SK-N-SH (cell line): ENCODE measurements at regions not wholly inside any gene's neighbourhood (a gene's known extent, or its start where the extent isn't known, plus 50 kb on each side); places are given as distances from the start of the nearest gene placed in this dataset.

ENCODE experiments used
- CHD2 ChIP-seq: fragments of 150-350 bp; IDR thresholded peaks from 2 replicates; pipeline ENCODE4 v1.6.1; 2018; ENCODE audit warnings: low read length; ENCODE audit not compliant: partially characterized antibody
- JUND ChIP-seq: IDR thresholded peaks from 2 replicates; pipeline ENCODE4 v1.4.0; 2012
- MXI1 ChIP-seq: IDR thresholded peaks from 2 replicates; pipeline ENCODE4 v1.6.1; 2012; ENCODE audit warnings: mild to moderate bottlenecking, low read depth, low read length, improper control_type of control experiment
- RAD21 ChIP-seq: IDR thresholded peaks from 2 replicates; pipeline ENCODE4 v1.6.1; 2012; ENCODE audit warnings: mild to moderate bottlenecking, low read length
- USF1 ChIP-seq: IDR thresholded peaks from 2 replicates; pipeline ENCODE4 v1.4.0; 2012; ENCODE audit warnings: low read depth, borderline replicate concordance
- YY1 ChIP-seq: IDR thresholded peaks from 2 replicates; pipeline ENCODE4 v1.4.0; 2012; ENCODE audit warnings: low read depth, mild to moderate bottlenecking

DNA sequence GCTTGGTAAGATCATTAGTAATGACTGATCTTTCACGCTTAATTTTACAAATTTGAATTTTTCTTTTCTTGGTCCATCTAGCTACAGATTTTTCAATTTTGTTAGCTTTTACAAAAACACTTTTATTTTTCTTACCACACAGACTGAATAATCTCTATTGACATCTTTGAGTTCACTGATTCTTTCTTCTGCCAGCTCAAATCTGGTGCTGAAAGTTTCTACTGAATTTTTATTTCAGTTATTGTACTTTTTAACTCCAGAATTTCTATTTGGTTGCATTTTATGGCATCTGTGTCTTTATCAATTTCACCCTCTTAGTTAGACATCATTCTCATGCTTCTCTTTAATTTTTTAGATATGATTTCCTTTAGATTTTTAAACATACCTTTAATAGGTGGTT, 584.7 kb downstream of the LMO4 start:
- TF ChIP-seq YY1: no peak
- no peak for TF ChIP-seq USF1
- TF ChIP-seq CHD2: no peak
- no peak for TF ChIP-seq RAD21
- no peak for TF ChIP-seq MXI1
- TF ChIP-seq JUND: no peak
